Body of pancreas (tissue), 4 donors: ENCODE measurements at regions not wholly inside any gene's neighbourhood (a gene's known extent, or its start where the extent isn't known, plus 50 kb on each side); places are given as distances from the start of the nearest gene placed in this dataset.

Experiments used
- CTCF ChIP-seq, 7 experiments: fragments of 450-650 bp in 4 of 7; fragments of 200-600 bp in 3 of 7; sonication (generic) in 3 of 7; IDR thresholded peaks; one replicate each; pipeline ENCODE4 v1.5.1; 2016 to 2019; ENCODE audit warnings: antibody characterized with exemption in 7 of 7
- POLR2A ChIP-seq, 3 donors: fragments of 450-650 bp; IDR thresholded peaks; one replicate each; pipeline ENCODE4 v1.6.1; 2016; ENCODE audit warnings: antibody characterized with exemption in 3 of 3, mild to moderate bottlenecking in 2 of 3

GRCh38 chr3:18648868-18649462 lies 223.8 kb upstream of the SATB1 start:
- TF ChIP-seq POLR2A (IDR thresholded peaks at IDR 0.05) (no peak), CTCF (IDR thresholded peaks at IDR 0.05) (no peak)
